Testis (tissue), 2 donors: ENCODE measurements at regions not wholly inside any gene's neighbourhood (a gene's known extent, or its start where the extent isn't known, plus 50 kb on each side); places are given as distances from the start of the nearest gene placed in this dataset.
"Not testable (repeated sequence)": the region's sequence is repeated elsewhere in the genome, so short reads cannot be mapped to it uniquely, and the experiment has no call there.

Experiments used
- DNase-seq: peaks from one replicate; pipeline ENCODE4 v3.0.0-alpha.2; 2019
- H3K27ac ChIP-seq, 2 donors: fragments of 200-600 bp; sonication (generic); one replicate each; pipeline ENCODE4 v1.5.1; 2019
- H3K27me3 ChIP-seq: fragments of 200-600 bp; sonication (generic); one replicate; pipeline ENCODE4 v1.5.1; 2019
- H3K36me3 ChIP-seq: fragments of 200-600 bp; sonication (generic); one replicate; pipeline ENCODE4 v1.5.1; 2017; ENCODE audit warnings: low read depth; ENCODE audit errors: missing control alignments
- H3K4me1 ChIP-seq: fragments of 200-600 bp; sonication (generic); one replicate; pipeline ENCODE4 v1.5.1; 2019
- H3K4me3 ChIP-seq, 2 donors: fragments of 200-600 bp; sonication (generic); one replicate each; pipeline ENCODE4 v1.5.1; 2017 to 2019
- H3K9me3 ChIP-seq: fragments of 200-600 bp; sonication (generic); one replicate; pipeline ENCODE4 v1.5.1; 2017
- POLR2A ChIP-seq: fragments of 450-650 bp; IDR thresholded peaks from one replicate; pipeline ENCODE4 v1.6.1; 2017; ENCODE audit warnings: antibody characterized with exemption, mild to moderate bottlenecking, moderate library complexity
- WGBS, 2 donors: methylation state at CpG; one replicate each; pipeline ENCODE4 v1.1.5; 2018; 5-methylcytosine and 5-hydroxymethylcytosine counted together
- intact Hi-C: fragments of 100-400 bp; cut with DNase I; formaldehyde crosslinking; loops from one replicate; pipeline ENCODE4 v1.15.1; 2023; ENCODE audit warnings: low total_unique reads
- TF ChIP-seq, protein P1 (sequence below), 3 experiments: fragments of 450-650 bp in 2 of 3; fragments of 200-600 bp in 1 of 3; sonication (generic) in 1 of 3; IDR thresholded peaks; one replicate each; pipeline ENCODE4 v1.5.1; 2016 to 2019; ENCODE audit warnings: antibody characterized with exemption in 3 of 3, mild to moderate bottlenecking in 2 of 3, moderate library complexity in 1 of 3

DNA sequence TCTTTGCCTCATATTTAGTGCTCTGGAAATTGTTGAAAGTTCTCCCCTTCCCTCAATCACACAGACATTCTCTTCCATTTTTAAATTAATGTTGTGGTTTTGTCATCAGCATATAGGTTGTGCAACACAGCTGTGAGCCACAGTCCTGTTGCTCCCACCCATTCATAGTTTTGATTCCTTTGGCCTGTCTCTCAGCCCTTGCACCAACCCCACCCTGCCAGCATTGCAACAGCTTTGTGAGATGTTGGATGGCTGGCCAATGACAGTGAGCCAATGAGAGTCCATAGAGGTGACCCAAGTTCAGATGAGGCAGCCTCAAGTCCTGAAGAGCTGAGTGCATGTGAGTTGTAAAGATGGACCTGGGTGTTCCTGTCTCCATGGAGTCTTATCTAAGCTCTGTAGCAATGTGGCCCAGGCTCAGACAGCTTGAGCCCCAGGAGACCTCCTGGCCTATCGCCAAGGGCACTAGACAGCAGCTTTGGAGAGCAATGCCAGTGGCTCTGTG lies 775.5 kb downstream of the RNF144A start:
- intact Hi-C loops: no loop called here
- Histone ChIP-seq H3K4me3 (no peak overlapping the region), H3K27ac (no peak overlapping the region), H3K9me3 (no peaks in the 10 kb centered on the region), H3K36me3 (no peaks in the 10 kb centered on the region), H3K4me1 (no peaks in the 10 kb centered on the region), H3K27me3 (no peaks in the 10 kb centered on the region)
- DNase-seq: no peak
- 92 to 95% methylated on average over 1 of the region's 1 CpG for WGBS, 2 donors
- no peak for TF ChIP-seq POLR2A
- TF ChIP-seq, protein P1, sequence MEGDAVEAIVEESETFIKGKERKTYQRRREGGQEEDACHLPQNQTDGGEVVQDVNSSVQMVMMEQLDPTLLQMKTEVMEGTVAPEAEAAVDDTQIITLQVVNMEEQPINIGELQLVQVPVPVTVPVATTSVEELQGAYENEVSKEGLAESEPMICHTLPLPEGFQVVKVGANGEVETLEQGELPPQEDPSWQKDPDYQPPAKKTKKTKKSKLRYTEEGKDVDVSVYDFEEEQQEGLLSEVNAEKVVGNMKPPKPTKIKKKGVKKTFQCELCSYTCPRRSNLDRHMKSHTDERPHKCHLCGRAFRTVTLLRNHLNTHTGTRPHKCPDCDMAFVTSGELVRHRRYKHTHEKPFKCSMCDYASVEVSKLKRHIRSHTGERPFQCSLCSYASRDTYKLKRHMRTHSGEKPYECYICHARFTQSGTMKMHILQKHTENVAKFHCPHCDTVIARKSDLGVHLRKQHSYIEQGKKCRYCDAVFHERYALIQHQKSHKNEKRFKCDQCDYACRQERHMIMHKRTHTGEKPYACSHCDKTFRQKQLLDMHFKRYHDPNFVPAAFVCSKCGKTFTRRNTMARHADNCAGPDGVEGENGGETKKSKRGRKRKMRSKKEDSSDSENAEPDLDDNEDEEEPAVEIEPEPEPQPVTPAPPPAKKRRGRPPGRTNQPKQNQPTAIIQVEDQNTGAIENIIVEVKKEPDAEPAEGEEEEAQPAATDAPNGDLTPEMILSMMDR (IDR thresholded peaks at IDR 0.05): no peak

- Histone ChIP-seq H3K9me3 (no peaks in the 10 kb centered on the region), H3K36me3 (no peaks in the 10 kb centered on the region), H3K4me1 (no peaks in the 10 kb centered on the region), H3K27me3 (no peaks in the 10 kb centered on the region), H3K4me3 (no peak overlapping the region), H3K27ac (no peak overlapping the region)
- DNase-seq: no peak
- intact Hi-C loops: no loop called here
- 61 to 65% methylated on average over 9 of the region's 9 CpGs for WGBS, 2 donors
- TF ChIP-seq, protein P1 (IDR thresholded peaks at IDR 0.05): no peak
- no peak for TF ChIP-seq POLR2A
Observed at GRCh38 chr2:7693246-7694075, 776.2 kb downstream of the RNF144A start.

DNA sequence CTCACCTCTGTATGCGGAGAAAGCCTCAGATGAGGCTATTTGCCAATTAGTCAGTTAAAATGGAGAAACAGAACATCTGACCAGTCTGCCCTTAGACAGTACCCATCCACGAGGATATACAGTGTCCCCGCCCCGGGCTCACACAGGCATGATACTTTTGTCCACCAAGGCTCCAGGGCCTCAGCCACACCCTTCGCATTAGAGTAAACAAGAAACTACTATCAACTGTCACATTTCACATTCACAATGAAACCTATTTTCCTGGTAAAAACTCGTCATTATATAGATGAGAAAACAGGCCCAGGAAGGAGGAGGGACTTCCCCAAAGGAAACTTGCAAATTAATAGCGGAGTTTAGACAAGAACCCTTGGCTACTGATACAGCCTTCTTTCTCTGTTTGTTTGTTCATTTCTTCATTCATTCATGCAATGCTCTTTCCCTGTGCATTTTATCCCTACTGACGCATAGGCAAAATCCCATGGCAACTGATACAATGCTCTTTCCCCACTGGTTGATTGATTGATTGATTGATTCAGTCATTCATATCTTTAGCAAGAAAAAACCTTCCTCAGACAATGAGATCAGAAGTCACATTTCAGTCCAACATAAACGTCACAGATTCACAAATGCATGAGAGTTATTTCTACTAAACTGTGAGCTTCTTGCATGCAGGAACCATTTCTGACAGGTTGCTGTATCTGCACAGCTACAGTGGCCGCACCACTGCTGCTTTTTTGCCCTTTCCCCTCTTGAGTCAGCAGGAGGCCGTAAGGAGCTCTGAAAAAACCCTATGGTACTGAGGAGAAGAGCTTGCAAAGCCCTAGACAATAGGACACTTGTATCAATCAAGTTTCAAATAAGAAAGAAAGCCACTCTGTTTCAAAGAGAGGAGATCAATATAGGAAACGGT lies 777.1 kb downstream of the RNF144A start:
- no peak overlapping the region for H3K27ac ChIP-seq
- H3K27me3 ChIP-seq: no peaks in the 10 kb centered on the region
- no peaks in the 10 kb centered on the region for H3K9me3 ChIP-seq
- TF ChIP-seq, protein P1 (IDR thresholded peaks at IDR 0.05): no peak
- TF ChIP-seq POLR2A: no peak
- WGBS, 2 donors: 84 to 87% methylated on average over 12 of the region's 12 CpGs
- intact Hi-C loops: no loop called here
- no peaks in the 10 kb centered on the region for H3K36me3 ChIP-seq
- H3K4me1 ChIP-seq: no peaks in the 10 kb centered on the region
- no peak for DNase-seq
- H3K4me3 ChIP-seq: no peak overlapping the region

GRCh38 chr2:7696556-7696955 lies 779.3 kb downstream of the RNF144A start:
- WGBS, 2 donors: 86 to 89% methylated on average over 6 of the region's 6 CpGs
- intact Hi-C loops, H3K27me3 ChIP-seq, H3K4me3 ChIP-seq, H3K9me3 ChIP-seq, DNase-seq, H3K27ac ChIP-seq, H3K36me3 ChIP-seq, H3K4me1 ChIP-seq: not testable (repeated sequence)

DNA sequence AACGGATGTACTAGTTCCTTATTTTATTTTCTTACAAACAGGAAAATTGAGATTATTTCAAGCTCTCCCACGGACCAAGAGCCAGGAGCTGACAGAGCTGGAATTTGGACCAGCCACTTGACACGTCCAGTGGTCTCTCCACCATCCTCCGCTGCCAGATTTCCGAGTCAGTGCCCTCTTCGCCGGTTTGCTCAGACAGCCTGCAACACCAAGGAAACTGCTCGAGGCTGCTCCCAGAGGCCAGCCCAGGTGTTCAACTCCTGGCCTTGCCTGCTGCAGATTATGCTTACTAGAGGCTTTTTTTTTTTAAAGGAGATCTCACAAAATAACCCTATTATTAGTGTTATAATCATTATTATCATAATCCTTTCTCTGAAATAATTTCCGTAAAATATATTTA lies 779.8 kb downstream of the RNF144A start:
- intact Hi-C loops: no loop called here
- WGBS, 2 donors: 79 to 86% methylated on average over 9 of the region's 9 CpGs
- no peaks in the 10 kb centered on the region for H3K27me3 ChIP-seq
- DNase-seq: no peak
- TF ChIP-seq, protein P1 (IDR thresholded peaks at IDR 0.05): no peak
- no peak for TF ChIP-seq POLR2A
- H3K4me1 ChIP-seq: no peaks in the 10 kb centered on the region
- no peak overlapping the region for H3K4me3 ChIP-seq
- no peaks in the 10 kb centered on the region for H3K9me3 ChIP-seq
- H3K27ac ChIP-seq: no peak overlapping the region
- no peaks in the 10 kb centered on the region for H3K36me3 ChIP-seq
